ENCODE measurements at regions not wholly inside any gene's neighbourhood (a gene's known extent, or its start where the extent isn't known, plus 50 kb on each side); places are given as distances from the start of the nearest gene placed in this dataset.

DNA sequence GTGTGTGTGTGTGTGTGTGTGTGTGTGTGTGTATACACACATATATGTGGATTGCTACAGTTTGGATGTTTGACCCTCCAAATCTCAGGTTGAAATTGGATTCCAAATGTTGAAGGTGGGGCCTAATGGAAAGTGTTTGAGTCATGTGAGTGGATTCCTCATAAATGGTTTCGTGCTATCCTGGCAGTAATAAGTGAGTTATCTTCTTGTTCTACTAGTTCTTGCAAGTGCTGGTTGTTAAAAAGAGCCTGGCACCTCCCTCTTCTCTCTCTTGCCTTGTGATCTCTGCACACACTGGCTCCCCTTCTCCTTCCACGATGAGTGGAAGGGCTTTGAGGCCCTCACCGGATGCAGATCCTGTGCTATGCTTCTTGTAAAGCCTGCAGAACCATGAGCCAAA, 344.1 kb downstream of the SH2D1A start:
- no peaks in the 10 kb centered on the region for H3K27me3 ChIP-seq
- no peaks in the 10 kb centered on the region for H3K36me3 ChIP-seq
- DNase-seq, result no peak
- no peaks in the 10 kb centered on the region for H3K9me3 ChIP-seq
- H3K4me1 ChIP-seq, result no peaks in the 10 kb centered on the region
- H3K4me3 ChIP-seq, result no peak overlapping the region
- no peak overlapping the region for H3K27ac ChIP-seq
- TF ChIP-seq, protein P1, sequence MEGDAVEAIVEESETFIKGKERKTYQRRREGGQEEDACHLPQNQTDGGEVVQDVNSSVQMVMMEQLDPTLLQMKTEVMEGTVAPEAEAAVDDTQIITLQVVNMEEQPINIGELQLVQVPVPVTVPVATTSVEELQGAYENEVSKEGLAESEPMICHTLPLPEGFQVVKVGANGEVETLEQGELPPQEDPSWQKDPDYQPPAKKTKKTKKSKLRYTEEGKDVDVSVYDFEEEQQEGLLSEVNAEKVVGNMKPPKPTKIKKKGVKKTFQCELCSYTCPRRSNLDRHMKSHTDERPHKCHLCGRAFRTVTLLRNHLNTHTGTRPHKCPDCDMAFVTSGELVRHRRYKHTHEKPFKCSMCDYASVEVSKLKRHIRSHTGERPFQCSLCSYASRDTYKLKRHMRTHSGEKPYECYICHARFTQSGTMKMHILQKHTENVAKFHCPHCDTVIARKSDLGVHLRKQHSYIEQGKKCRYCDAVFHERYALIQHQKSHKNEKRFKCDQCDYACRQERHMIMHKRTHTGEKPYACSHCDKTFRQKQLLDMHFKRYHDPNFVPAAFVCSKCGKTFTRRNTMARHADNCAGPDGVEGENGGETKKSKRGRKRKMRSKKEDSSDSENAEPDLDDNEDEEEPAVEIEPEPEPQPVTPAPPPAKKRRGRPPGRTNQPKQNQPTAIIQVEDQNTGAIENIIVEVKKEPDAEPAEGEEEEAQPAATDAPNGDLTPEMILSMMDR (IDR thresholded peaks at IDR 0.05), result no peak
- no peak for TF ChIP-seq POLR2A (IDR thresholded peaks at IDR 0.05)

DNA sequence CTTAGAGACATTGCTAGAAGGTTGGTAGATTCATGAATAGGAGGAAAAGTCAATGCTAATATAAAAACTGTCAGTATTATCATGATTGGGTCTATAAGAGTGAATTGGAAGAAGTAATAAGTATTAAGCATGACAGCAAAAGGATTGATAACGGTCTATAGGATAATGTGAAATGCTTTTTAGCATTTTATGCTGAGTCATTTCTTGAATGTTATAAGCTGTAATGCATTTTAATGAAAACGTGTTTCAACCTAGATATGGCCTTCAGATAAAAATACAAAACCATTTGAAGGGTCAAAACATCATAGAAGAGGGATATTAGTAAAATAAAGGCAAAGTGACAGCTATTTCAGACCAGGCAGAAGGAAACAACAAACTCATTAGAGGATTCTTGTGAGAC, 353.5 kb downstream of the SH2D1A start:
- Histone ChIP-seq H3K36me3 (no peaks in the 10 kb centered on the region), H3K27me3 (no peaks in the 10 kb centered on the region), H3K27ac (no peak overlapping the region), H3K4me1 (no peaks in the 10 kb centered on the region), H3K9me3 (no peaks in the 10 kb centered on the region), H3K4me3 (no peak overlapping the region)
- TF ChIP-seq, protein P1 (IDR thresholded peaks at IDR 0.05), result no peak
- no peak for TF ChIP-seq POLR2A (IDR thresholded peaks at IDR 0.05)
- DNase-seq, result no peak

DNA sequence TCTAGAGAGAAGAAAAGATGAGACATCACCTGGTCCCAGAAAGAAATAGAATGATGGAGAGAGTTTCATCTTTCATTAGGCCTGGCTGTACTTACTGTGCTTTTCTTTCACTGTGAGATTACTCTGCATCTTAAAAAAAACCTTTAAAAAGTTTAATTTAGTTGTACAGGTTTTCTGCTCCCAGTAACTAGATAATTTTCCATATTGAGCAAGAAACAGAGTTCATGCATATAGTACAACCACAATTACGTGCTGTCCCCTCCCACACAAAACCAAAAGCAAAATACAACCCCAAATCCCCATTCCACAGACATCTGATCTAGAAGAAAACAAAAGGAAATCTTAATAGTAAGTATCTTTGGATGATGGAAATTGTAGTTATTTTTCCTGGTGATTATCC, 371.2 kb downstream of the SH2D1A start:
- DNase-seq, result no peak
- H3K36me3 ChIP-seq, result no peaks in the 10 kb centered on the region
- no peak overlapping the region for H3K4me3 ChIP-seq
- no peaks in the 10 kb centered on the region for H3K27me3 ChIP-seq
- H3K27ac ChIP-seq, result no peak overlapping the region
- no peaks in the 10 kb centered on the region for H3K4me1 ChIP-seq
- H3K9me3 ChIP-seq, result no peaks in the 10 kb centered on the region
- TF ChIP-seq POLR2A (IDR thresholded peaks at IDR 0.05), result no peak
- TF ChIP-seq, protein P1 (IDR thresholded peaks at IDR 0.05), result no peak

DNA sequence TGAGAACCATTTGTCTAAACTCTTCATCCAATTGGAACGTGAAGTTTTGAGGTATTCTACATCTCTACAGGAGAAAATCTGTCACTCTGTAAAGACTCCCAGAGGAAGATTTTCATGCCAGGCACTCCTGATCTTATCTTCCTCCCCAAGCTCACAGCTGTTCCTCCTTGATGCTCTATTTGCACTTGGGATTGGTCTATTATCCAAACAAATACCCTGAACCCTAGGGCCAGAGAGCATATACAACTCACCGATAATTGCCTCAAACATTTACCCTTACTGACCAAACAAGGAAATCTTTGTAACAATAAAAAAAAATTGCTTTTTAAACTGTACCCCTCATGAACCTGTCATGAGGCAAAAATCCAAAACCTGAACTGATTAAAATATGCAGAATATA, 372.7 kb downstream of the SH2D1A start:
- TF ChIP-seq, protein P1 (IDR thresholded peaks at IDR 0.05), result no peak
- no peak for TF ChIP-seq POLR2A (IDR thresholded peaks at IDR 0.05)
- Histone ChIP-seq H3K4me1 (no peaks in the 10 kb centered on the region), H3K9me3 (no peaks in the 10 kb centered on the region), H3K27me3 (no peaks in the 10 kb centered on the region), H3K36me3 (no peaks in the 10 kb centered on the region), H3K4me3 (no peak overlapping the region), H3K27ac (no peak overlapping the region)
- DNase-seq, result no peak

DNA sequence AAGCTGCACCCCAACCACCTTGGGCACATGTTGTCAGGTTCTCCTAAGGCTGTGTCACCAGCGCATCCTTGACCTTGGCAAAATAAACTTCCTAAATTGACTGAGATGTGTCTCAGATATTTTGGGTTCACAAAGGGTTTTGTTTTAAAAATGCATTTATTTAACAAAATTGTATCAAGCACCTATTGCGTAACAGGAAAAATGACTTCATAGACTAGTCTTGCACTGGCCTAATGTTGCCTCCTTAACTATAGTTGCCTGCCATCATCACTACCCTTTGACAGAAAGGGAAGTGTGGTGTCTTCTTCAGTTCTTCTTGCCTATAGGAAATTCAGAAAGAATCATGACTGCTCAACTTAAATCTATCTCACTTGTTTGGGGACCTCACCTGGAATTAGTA, 374.2 kb downstream of the SH2D1A start:
- no peaks in the 10 kb centered on the region for H3K4me1 ChIP-seq
- no peaks in the 10 kb centered on the region for H3K36me3 ChIP-seq
- no peaks in the 10 kb centered on the region for H3K9me3 ChIP-seq
- TF ChIP-seq POLR2A (IDR thresholded peaks at IDR 0.05), result no peak
- TF ChIP-seq, protein P1 (IDR thresholded peaks at IDR 0.05), result no peak
- H3K27ac ChIP-seq, result no peak overlapping the region
- no peaks in the 10 kb centered on the region for H3K27me3 ChIP-seq
- no peak for DNase-seq
- H3K4me3 ChIP-seq, result no peak overlapping the region

DNA sequence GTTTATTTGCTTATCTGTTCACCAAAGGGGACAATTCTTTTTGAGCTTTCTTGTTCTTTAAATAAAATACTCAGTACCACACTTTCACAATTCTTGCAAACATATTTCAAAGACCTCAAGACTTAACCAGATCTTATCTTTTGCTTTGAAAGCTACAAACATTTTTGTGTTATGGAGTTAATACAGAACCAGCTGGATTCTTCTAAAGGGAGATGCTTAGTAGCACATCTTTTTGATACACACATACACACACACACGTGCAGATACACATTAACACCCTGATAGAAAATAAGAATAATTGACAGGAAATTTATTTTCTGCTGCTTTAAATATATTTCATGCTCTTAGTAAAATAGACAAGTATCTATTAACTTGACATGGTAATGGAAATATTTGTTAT, 379.1 kb downstream of the SH2D1A start:
- no peaks in the 10 kb centered on the region for H3K9me3 ChIP-seq
- H3K4me1 ChIP-seq, result no peaks in the 10 kb centered on the region
- no peaks in the 10 kb centered on the region for H3K36me3 ChIP-seq
- H3K27me3 ChIP-seq, result no peaks in the 10 kb centered on the region
- DNase-seq, result no peak
- H3K27ac ChIP-seq, result no peak overlapping the region
- TF ChIP-seq, protein P1 (IDR thresholded peaks at IDR 0.05), result no peak
- TF ChIP-seq POLR2A (IDR thresholded peaks at IDR 0.05), result no peak
- no peak overlapping the region for H3K4me3 ChIP-seq
